Spleen (tissue), 7 donors: ENCODE measurements at regions not wholly inside any gene's neighbourhood (a gene's known extent, or its start where the extent isn't known, plus 50 kb on each side); places are given as distances from the start of the nearest gene placed in this dataset.
"Not testable (repeated sequence)": the region's sequence is repeated elsewhere in the genome, so short reads cannot be mapped to it uniquely, and the experiment has no call there.

Experiments
- CTCF ChIP-seq, 11 experiments: fragments of 200-600 bp in 7 of 11; fragments of 450-650 bp in 4 of 11; sonication (generic) in 4 of 11; IDR thresholded peaks in 8 of 11; conservative IDR thresholded peaks in 3 of 11; 1 replicate in 7 of 11; 2 replicates in 4 of 11; pipeline versions ENCODE4 v1.4.0 to v1.8.0; 2016 to 2021; ENCODE audit warnings: antibody characterized with exemption in 11 of 11, inconsistent platforms in 4 of 11, mild to moderate bottlenecking in 1 of 11
- POLR2A ChIP-seq, 3 donors: fragments of 450-650 bp; IDR thresholded peaks; one replicate each; pipeline ENCODE4 v1.5.1; 2017; ENCODE audit warnings: antibody characterized with exemption in 3 of 3, mild to moderate bottlenecking in 1 of 3
- POLR2AphosphoS5 ChIP-seq, 3 donors: sonication (generic); formaldehyde crosslinking; IDR thresholded peaks; one replicate each; pipeline ENCODE4 v1.5.1; 2017; ENCODE audit warnings: antibody characterized with exemption in 3 of 3
- donor health status: DM: no; HTN: no; CAD: no; lungs with moderate emphysema.
- donor health status: DM: no; HTN: no; CAD: no.
- donor health status: DM: no; HTN: no; CAD: no.

- not testable (repeated sequence) for TF ChIP-seq POLR2A (IDR thresholded peaks at IDR 0.05); CTCF (IDR thresholded peaks at IDR 0.05 in 8 of 11, conservative IDR thresholded peaks at IDR 0.05 in 3 of 11); POLR2AphosphoS5 (IDR thresholded peaks at IDR 0.05)
Measured at GRCh38 chr12:28099245-28099644, 91.0 kb upstream of the CCDC91 start.
